HEK293 (cell line): ENCODE measurements at regions not wholly inside any gene's neighbourhood (a gene's known extent, or its start where the extent isn't known, plus 50 kb on each side); places are given as distances from the start of the nearest gene placed in this dataset.

Source experiments
- CTCF ChIP-seq: fragments of 450-650 bp; formaldehyde crosslinking; IDR thresholded peaks from 2 replicates; pipeline ENCODE4 v1.5.1; 2016; ENCODE audit warnings: missing biosample characterization, missing genetic modification characterization
- ZBTB8A ChIP-seq: fragments of 450-650 bp; formaldehyde crosslinking; IDR thresholded peaks from 2 replicates; pipeline ENCODE4 v1.5.1; 2016; ENCODE audit warnings: missing biosample characterization, missing genetic modification characterization
- ZNF239 ChIP-seq: fragments of 450-650 bp; formaldehyde crosslinking; IDR thresholded peaks from 2 replicates; pipeline ENCODE4 v1.5.1; 2016; ENCODE audit warnings: missing biosample characterization, missing genetic modification characterization
- ZNF24 ChIP-seq: fragments of 450-650 bp; formaldehyde crosslinking; IDR thresholded peaks from 2 replicates; pipeline ENCODE4 v1.5.1; 2016; ENCODE audit warnings: missing biosample characterization, missing genetic modification characterization
- ZNF416 ChIP-seq: fragments of 450-650 bp; formaldehyde crosslinking; IDR thresholded peaks from 2 replicates; pipeline ENCODE4 v1.5.1; 2016; ENCODE audit warnings: missing biosample characterization, missing genetic modification characterization
- ZNF654 ChIP-seq: fragments of 450-650 bp; formaldehyde crosslinking; IDR thresholded peaks from 2 replicates; pipeline ENCODE4 v1.5.1; 2016; ENCODE audit warnings: low read depth, missing biosample characterization, missing genetic modification characterization

GRCh38 chr15:48021336-48022086 is 99.3 kb upstream of the SLC24A5 start:
- no peak for TF ChIP-seq CTCF (tag by site-specific recombination)
- TF ChIP-seq ZNF239 (tag by site-specific recombination) = no peak
- no peak for TF ChIP-seq ZBTB8A
- TF ChIP-seq ZNF24 (tag by site-specific recombination) = no peak
- TF ChIP-seq ZNF416 (tag by site-specific recombination) = no peak
- TF ChIP-seq ZNF654 = no peak
